Left renal pelvis (tissue), 4 donors: ENCODE measurements at regions not wholly inside any gene's neighbourhood (a gene's known extent, or its start where the extent isn't known, plus 50 kb on each side); places are given as distances from the start of the nearest gene placed in this dataset.

Experiments
- DNase-seq, 4 donors: peaks; one replicate each; pipeline ENCODE4 v3.0.0-alpha.2; 2013; ENCODE audit warnings: low read depth in 4 of 4, low spot score in 3 of 4

DNA sequence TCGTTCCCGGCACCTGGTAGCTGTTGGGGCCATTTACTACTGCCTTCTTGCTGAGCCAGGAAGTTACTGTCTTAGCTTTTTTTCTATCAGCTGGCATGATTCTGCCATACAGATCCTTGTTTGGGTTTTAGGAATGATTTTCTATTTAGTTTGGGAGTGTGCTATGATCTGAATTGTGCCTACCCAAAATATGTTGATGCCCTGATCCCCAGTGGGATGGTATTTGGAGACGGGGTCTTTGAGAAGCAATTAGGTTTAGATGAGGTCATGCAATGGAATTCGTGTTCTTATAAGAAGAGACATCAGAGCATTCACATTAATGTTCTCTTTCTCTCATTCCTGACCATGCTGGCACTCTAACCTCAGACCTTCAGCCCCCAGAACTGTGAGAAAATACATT, 59.4 kb upstream of the HS3ST2 start:
- DNase-seq: no peak

DNA sequence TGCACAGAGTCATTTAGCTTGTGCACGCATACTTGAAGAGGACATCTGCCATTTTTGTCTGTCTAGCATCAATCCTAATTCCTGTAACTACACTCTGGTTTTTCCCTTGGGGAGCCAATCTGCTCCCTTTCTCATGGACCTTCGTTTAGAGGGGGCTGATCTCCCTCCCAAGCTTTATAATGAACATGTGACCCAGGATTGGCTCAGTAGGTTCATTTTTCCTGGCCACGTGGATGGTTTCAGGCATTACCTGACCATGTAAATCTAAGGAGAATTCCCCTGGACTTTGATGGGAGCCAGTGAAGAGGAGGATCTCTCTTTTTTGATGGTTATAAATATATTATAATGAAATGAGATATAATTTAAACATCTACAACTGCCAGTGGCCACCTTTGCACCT, 56.8 kb upstream of the HS3ST2 start:
- no peak for DNase-seq

DNA sequence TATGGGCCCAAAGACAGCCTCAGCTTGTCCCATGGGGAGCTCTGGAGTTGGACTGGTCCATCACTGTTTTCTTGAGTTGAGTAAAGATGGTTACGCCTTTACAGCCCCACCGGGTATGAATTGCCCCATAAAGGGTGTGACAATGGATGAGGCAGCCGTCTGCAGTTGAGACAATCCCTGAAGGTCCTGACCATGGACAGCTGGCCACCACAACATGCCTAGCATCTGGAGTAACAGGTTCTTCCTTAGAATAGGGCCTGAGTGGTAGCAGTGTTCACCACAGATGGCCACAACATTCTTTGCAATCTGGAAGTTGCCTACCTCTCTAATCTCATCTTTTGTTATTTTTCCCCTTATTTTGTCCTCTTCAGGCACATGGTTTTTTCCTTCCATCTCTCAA, 51.5 kb upstream of the HS3ST2 start:
- DNase-seq: no peak

DNA sequence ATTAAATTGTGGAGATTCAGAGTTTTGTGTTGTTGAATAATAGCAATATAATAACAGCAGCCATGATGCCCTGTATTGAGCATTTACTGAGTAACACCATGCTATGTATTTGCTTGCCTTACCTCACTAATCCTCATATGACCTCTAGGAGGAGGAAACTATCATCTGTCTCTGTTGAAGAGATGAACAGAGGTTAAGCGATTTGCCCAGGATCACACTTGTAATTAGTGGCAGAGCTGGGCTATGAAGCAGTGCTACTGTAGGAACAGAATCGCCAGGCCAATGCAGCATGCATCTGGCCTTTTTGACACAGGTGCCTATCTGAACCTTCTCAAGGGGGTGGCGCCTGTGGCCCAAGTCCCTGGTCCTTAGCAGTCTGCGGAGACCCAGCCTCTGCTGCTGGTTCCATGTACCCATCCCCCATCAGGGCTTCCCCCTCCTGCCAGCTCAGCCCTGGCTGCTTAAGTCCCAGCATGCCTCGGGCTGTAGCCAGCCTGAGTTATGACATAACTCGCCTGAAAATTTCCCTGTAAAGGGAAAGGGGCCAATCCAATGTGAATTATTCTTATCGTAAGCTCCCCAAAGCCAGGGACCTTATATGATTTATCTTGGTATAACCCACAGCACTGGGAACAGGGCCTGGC, 50.4 kb upstream of the HS3ST2 start:
- DNase-seq: no peak
